ENCODE measurements at regions not wholly inside any gene's neighbourhood (a gene's known extent, or its start where the extent isn't known, plus 50 kb on each side); places are given as distances from the start of the nearest gene placed in this dataset.

- intact Hi-C loops (cut with micrococcal nuclease): no loop called here
- no peaks in the 10 kb centered on the region for H3K36me3 Mint-ChIP-seq (ENCODE audit: low read depth)
- no peaks in the 10 kb centered on the region for H3K27me3 Mint-ChIP-seq
- no peaks in the 10 kb centered on the region for H3K4me1 Mint-ChIP-seq
- H3K27ac Mint-ChIP-seq: no peak overlapping the region
- no peaks in the 10 kb centered on the region for H3K9me3 Mint-ChIP-seq
- DNase-seq: no peak
- H3K4me3 Mint-ChIP-seq: no peak overlapping the region
Measured at GRCh38 chr12:78759367-78759766, 105.2 kb upstream of the SYT1 start.

GRCh38 chr12:78760906-78761305, 103.7 kb upstream of the SYT1 start:
- Mint-ChIP-seq H3K4me1 (no peaks in the 10 kb centered on the region), H3K9me3 (no peaks in the 10 kb centered on the region), H3K36me3 (ENCODE audit: low read depth) (no peaks in the 10 kb centered on the region), H3K27me3 (no peaks in the 10 kb centered on the region), H3K27ac (no peak overlapping the region), H3K4me3 (no peak overlapping the region)
- no peak for DNase-seq
- intact Hi-C loops (cut with micrococcal nuclease): no loop called here

- DNase-seq: no peak
- Mint-ChIP-seq H3K36me3 (ENCODE audit: low read depth) (no peaks in the 10 kb centered on the region), H3K4me1 (no peaks in the 10 kb centered on the region), H3K9me3 (no peaks in the 10 kb centered on the region), H3K4me3 (no peak overlapping the region), H3K27ac (no peak overlapping the region), H3K27me3 (no peaks in the 10 kb centered on the region)
- intact Hi-C loops (cut with micrococcal nuclease): no loop called here
Measured at GRCh38 chr12:78764913-78765312, 99.7 kb upstream of the SYT1 start.

- Mint-ChIP-seq H3K4me3 (no peak overlapping the region), H3K27me3 (no peaks in the 10 kb centered on the region), H3K9me3 (no peaks in the 10 kb centered on the region), H3K27ac (no peak overlapping the region), H3K4me1 (no peaks in the 10 kb centered on the region), H3K36me3 (ENCODE audit: low read depth) (no peaks in the 10 kb centered on the region)
- intact Hi-C loops (cut with micrococcal nuclease): no loop called here
- DNase-seq: no peak
Measured at GRCh38 chr12:78767264-78767981, 97.2 kb upstream of the SYT1 start.

- H3K4me3 Mint-ChIP-seq: no peak overlapping the region
- H3K36me3 Mint-ChIP-seq (ENCODE audit: low read depth): no peaks in the 10 kb centered on the region
- no peak for DNase-seq
- no peak overlapping the region for H3K27ac Mint-ChIP-seq
- no peaks in the 10 kb centered on the region for H3K27me3 Mint-ChIP-seq
- no peaks in the 10 kb centered on the region for H3K9me3 Mint-ChIP-seq
- intact Hi-C loops (cut with micrococcal nuclease): no loop called here
- H3K4me1 Mint-ChIP-seq: no peaks in the 10 kb centered on the region
Measured at GRCh38 chr12:78778339-78778738, 86.2 kb upstream of the SYT1 start.

GRCh38 chr12:78787576-78787975, 77.0 kb upstream of the SYT1 start:
- Mint-ChIP-seq H3K36me3 (ENCODE audit: low read depth) (no peaks in the 10 kb centered on the region), H3K27me3 (no peaks in the 10 kb centered on the region), H3K4me3 (no peak overlapping the region), H3K9me3 (peaks cover 4% of the 10 kb centered on the region), H3K4me1 (no peaks in the 10 kb centered on the region), H3K27ac (no peak overlapping the region)
- intact Hi-C loops (cut with micrococcal nuclease): no loop called here
- no peak for DNase-seq

GRCh38 chr12:78790148-78790547, 74.4 kb upstream of the SYT1 start:
- H3K27me3 Mint-ChIP-seq: no peaks in the 10 kb centered on the region
- no peak for DNase-seq
- peaks cover 4% of the 10 kb centered on the region for H3K9me3 Mint-ChIP-seq
- intact Hi-C loops (cut with micrococcal nuclease): no loop called here
- no peaks in the 10 kb centered on the region for H3K36me3 Mint-ChIP-seq (ENCODE audit: low read depth)
- no peak overlapping the region for H3K27ac Mint-ChIP-seq
- H3K4me1 Mint-ChIP-seq: no peaks in the 10 kb centered on the region
- no peak overlapping the region for H3K4me3 Mint-ChIP-seq

- Mint-ChIP-seq H3K4me3 (no peak overlapping the region), H3K36me3 (ENCODE audit: low read depth) (no peaks in the 10 kb centered on the region), H3K27me3 (no peaks in the 10 kb centered on the region), H3K9me3 (peaks cover 8% of the 10 kb centered on the region), H3K27ac (no peak overlapping the region), H3K4me1 (no peaks in the 10 kb centered on the region)
- intact Hi-C loops (cut with micrococcal nuclease): no loop called here
- DNase-seq: no peak
Measured at GRCh38 chr12:78792052-78792698, 72.4 kb upstream of the SYT1 start.

- DNase-seq: no peak
- intact Hi-C loops (cut with micrococcal nuclease): no loop called here
- Mint-ChIP-seq H3K27me3 (no peaks in the 10 kb centered on the region), H3K36me3 (ENCODE audit: low read depth) (no peaks in the 10 kb centered on the region), H3K27ac (no peak overlapping the region), H3K4me1 (no peaks in the 10 kb centered on the region), H3K4me3 (no peak overlapping the region), H3K9me3 (peaks cover 8% of the 10 kb centered on the region)
Measured at GRCh38 chr12:78793491-78793890, 71.1 kb upstream of the SYT1 start.

GRCh38 chr12:78793982-78794381, 70.6 kb upstream of the SYT1 start:
- no peaks in the 10 kb centered on the region for H3K27me3 Mint-ChIP-seq
- H3K9me3 Mint-ChIP-seq: peaks cover 8% of the 10 kb centered on the region
- H3K4me1 Mint-ChIP-seq: no peaks in the 10 kb centered on the region
- H3K27ac Mint-ChIP-seq: no peak overlapping the region
- H3K4me3 Mint-ChIP-seq: no peak overlapping the region
- H3K36me3 Mint-ChIP-seq (ENCODE audit: low read depth): no peaks in the 10 kb centered on the region
- DNase-seq: no peak
- intact Hi-C loops (cut with micrococcal nuclease): no loop called here

- H3K4me3 Mint-ChIP-seq: no peak overlapping the region
- intact Hi-C loops (cut with micrococcal nuclease): no loop called here
- no peaks in the 10 kb centered on the region for H3K36me3 Mint-ChIP-seq (ENCODE audit: low read depth)
- no peak for DNase-seq
- H3K9me3 Mint-ChIP-seq: peaks cover 4% of the 10 kb centered on the region
- H3K27me3 Mint-ChIP-seq: no peaks in the 10 kb centered on the region
- H3K27ac Mint-ChIP-seq: no peak overlapping the region
- H3K4me1 Mint-ChIP-seq: no peaks in the 10 kb centered on the region
Measured at GRCh38 chr12:78795934-78796445, 68.6 kb upstream of the SYT1 start.

GRCh38 chr12:78797196-78797931, 67.2 kb upstream of the SYT1 start:
- no peaks in the 10 kb centered on the region for H3K36me3 Mint-ChIP-seq (ENCODE audit: low read depth)
- no peak for DNase-seq
- no peak overlapping the region for H3K4me3 Mint-ChIP-seq
- intact Hi-C loops (cut with micrococcal nuclease): no loop called here
- H3K27me3 Mint-ChIP-seq: no peaks in the 10 kb centered on the region
- peaks cover 4% of the 10 kb centered on the region for H3K9me3 Mint-ChIP-seq
- no peak overlapping the region for H3K27ac Mint-ChIP-seq
- no peaks in the 10 kb centered on the region for H3K4me1 Mint-ChIP-seq

- H3K4me1 Mint-ChIP-seq: no peaks in the 10 kb centered on the region
- H3K4me3 Mint-ChIP-seq: no peak overlapping the region
- intact Hi-C loops (cut with micrococcal nuclease): no loop called here
- H3K27ac Mint-ChIP-seq: no peak overlapping the region
- H3K36me3 Mint-ChIP-seq (ENCODE audit: low read depth): no peaks in the 10 kb centered on the region
- no peak for DNase-seq
- peaks cover 4% of the 10 kb centered on the region for H3K9me3 Mint-ChIP-seq
- no peaks in the 10 kb centered on the region for H3K27me3 Mint-ChIP-seq
Measured at GRCh38 chr12:78799649-78800048, 64.9 kb upstream of the SYT1 start.

GRCh38 chr12:78802593-78802992, 62.0 kb upstream of the SYT1 start:
- H3K36me3 Mint-ChIP-seq (ENCODE audit: low read depth): no peaks in the 10 kb centered on the region
- DNase-seq: no peak
- H3K9me3 Mint-ChIP-seq: no peaks in the 10 kb centered on the region
- no peak overlapping the region for H3K4me3 Mint-ChIP-seq
- H3K27me3 Mint-ChIP-seq: no peaks in the 10 kb centered on the region
- H3K27ac Mint-ChIP-seq: no peak overlapping the region
- intact Hi-C loops (cut with micrococcal nuclease): no loop called here
- H3K4me1 Mint-ChIP-seq: no peaks in the 10 kb centered on the region

Data from activated CD4-positive, alpha-beta T cell treated with anti-CD3 and anti-CD28 coated beads, Interleukin-2, amount 10 ng/mL, durations not matched to agents 24 days and 14 days (primary cell).